K562 (cell line): ENCODE measurements at regions not wholly inside any gene's neighbourhood (a gene's known extent, or its start where the extent isn't known, plus 50 kb on each side); places are given as distances from the start of the nearest gene placed in this dataset.

ENCODE experiments used
- CBX8 ChIP-seq: fragments of 200-600 bp; sonication (generic); IDR thresholded peaks from 2 replicates; pipeline ENCODE4 v1.6.1; 2012; ENCODE audit warnings: borderline replicate concordance, mixed run types, low read depth, mild to moderate bottlenecking, moderate library complexity, mixed read lengths, low read length, control low read depth, inconsistent platforms; ENCODE audit not compliant: poor library complexity, severe bottlenecking; ENCODE audit errors: extremely low read depth
- NEUROD1 ChIP-seq: fragments of 150-350 bp; IDR thresholded peaks from 2 replicates; pipeline ENCODE4 v1.6.1; 2014; ENCODE audit warnings: borderline replicate concordance, low read length, low read depth; ENCODE audit not compliant: partially characterized antibody
- PHF8 ChIP-seq: fragments of 200-600 bp; sonication (generic); IDR thresholded peaks from 2 replicates; pipeline ENCODE4 v1.6.1; 2012; ENCODE audit warnings: mixed run types, mild to moderate bottlenecking, inconsistent platforms, low read length, moderate library complexity, borderline replicate concordance
- TFAP4 ChIP-seq: sonication (generic); formaldehyde crosslinking; IDR thresholded peaks from 2 replicates; pipeline ENCODE4 v1.8.0; 2022; ENCODE audit warnings: missing genetic modification reagents, mild to moderate bottlenecking, moderate library complexity, borderline replicate concordance
- ZBTB11 ChIP-seq, 3 experiments: fragments of 200-800 bp in 1 of 3; fragments of 250-450 bp in 1 of 3; fragments of 450-650 bp in 1 of 3; sonication (Bioruptor Pico) in 1 of 3; sonication (Bioruptor generic) in 1 of 3; formaldehyde crosslinking in 1 of 3; IDR thresholded peaks; 2 replicates each; pipeline versions ENCODE4 v1.6.1 to v1.8.0; 2016 to 2022; ENCODE audit warnings: mild to moderate bottlenecking in 2 of 3, missing genetic modification characterization in 2 of 3, missing compliant biosample characterization in 1 of 3, moderate library complexity in 1 of 3
- ZNF408 ChIP-seq: fragments of 250-450 bp; sonication (Bioruptor Pico); IDR thresholded peaks from 2 replicates; pipeline ENCODE4 v1.4.0; 2020; ENCODE audit warnings: low read depth, mild to moderate bottlenecking, moderate library complexity
- ZNF445 ChIP-seq: fragments of 250-450 bp; sonication (Bioruptor Pico); IDR thresholded peaks from 2 replicates; pipeline ENCODE4 v1.4.0; 2020; ENCODE audit warnings: low read depth, mild to moderate bottlenecking, moderate library complexity
- ZNF707 ChIP-seq: fragments of 250-450 bp; sonication (Bioruptor Pico); conservative IDR thresholded peaks from 2 replicates; pipeline ENCODE4 v1.8.0; 2022; ENCODE audit warnings: inconsistent platforms, mild to moderate bottlenecking, moderate library complexity

GRCh38 chr12:16110596-16110995 lies 166.9 kb downstream of the SLC15A5 start (continued):
- TF ChIP-seq ZBTB11 (CRISPR knock-in tag; IDR thresholded peaks at IDR 0.05) = no peak
- no peak for TF ChIP-seq ZNF408 (CRISPR knock-in tag)
- no peak for TF ChIP-seq PHF8
- TF ChIP-seq NEUROD1 = no peak
- TF ChIP-seq TFAP4 (CRISPR knock-in tag) = no peak
- TF ChIP-seq CBX8 = no peak
- no peak for TF ChIP-seq ZNF707 (CRISPR knock-in tag)
- TF ChIP-seq ZNF445 (CRISPR knock-in tag) = no peak
